ENCODE measurements at regions not wholly inside any gene's neighbourhood (a gene's known extent, or its start where the extent isn't known, plus 50 kb on each side); places are given as distances from the start of the nearest gene placed in this dataset.

DNA sequence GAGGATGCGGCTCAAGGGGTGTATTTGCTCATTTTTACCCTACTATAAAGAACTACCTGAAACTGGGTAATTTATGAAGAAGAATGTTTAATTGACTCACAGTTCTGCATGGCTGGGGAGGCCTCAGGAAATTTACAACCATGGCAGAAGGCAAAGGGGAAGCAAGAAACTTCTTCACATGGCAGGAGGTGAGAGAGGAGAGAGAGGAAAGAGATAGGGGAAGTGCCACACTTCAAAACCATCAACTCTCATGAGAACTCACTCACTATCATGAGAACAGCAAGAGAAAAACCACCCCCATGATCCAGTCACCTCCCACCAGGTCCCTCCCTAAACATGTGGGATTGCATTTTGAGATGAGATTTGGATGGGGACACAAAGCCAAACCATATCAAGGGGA lies 192.7 kb downstream of the DIPK2A start:
- no peak overlapping the region for H3K4me2 ChIP-seq (ENCODE audit: insufficient read depth, insufficient read length, low read length)
- H4K5ac ChIP-seq (ENCODE audit: insufficient read length, low read depth, low read length): no peak overlapping the region
- H3K4ac ChIP-seq (ENCODE audit: low read depth, low read length): no peak overlapping the region
- Mint-ChIP-seq H3K9me3 (peaks cover 3 to 9% of the 10 kb centered on the region in 2 experiments; a peak in 4 of 5 replicates), H3K36me3 (ENCODE audit: insufficient read depth in 1 of 3, low read depth in 3 of 3) (peaks cover 0 to 9% (median 0%) of the 10 kb centered on the region in 3 experiments; a peak in 3 of 7 replicates), H3K4me3 (no peak overlapping the region), H3K27ac (no peak overlapping the region), H3K4me1 (no peaks in the 10 kb centered on the region), H3K27me3 (ENCODE audit: low read depth) (no peaks in the 10 kb centered on the region; the same call in 1 of the 2 replicates)
- no peak overlapping the region for H3K27ac ChIP-seq (ENCODE audit: insufficient read length, low read depth, low read length)
- H3K79me2 ChIP-seq (ENCODE audit: insufficient read depth, low read length): no peaks in the 10 kb centered on the region
- no peaks in the 10 kb centered on the region for H3K9me3 ChIP-seq (ENCODE audit: control insufficient read depth, low read depth, low read length)
- no peak overlapping the region for H4K91ac ChIP-seq (ENCODE audit: insufficient read length, low read depth, low read length)
- no peak overlapping the region for H4K8ac ChIP-seq (replicated peaks; ENCODE audit: insufficient read length, low read depth, low read length)
- no peaks in the 10 kb centered on the region for H4K20me1 ChIP-seq (ENCODE audit: control insufficient read depth, insufficient read depth, insufficient read length)
- TF ChIP-seq, protein P1, sequence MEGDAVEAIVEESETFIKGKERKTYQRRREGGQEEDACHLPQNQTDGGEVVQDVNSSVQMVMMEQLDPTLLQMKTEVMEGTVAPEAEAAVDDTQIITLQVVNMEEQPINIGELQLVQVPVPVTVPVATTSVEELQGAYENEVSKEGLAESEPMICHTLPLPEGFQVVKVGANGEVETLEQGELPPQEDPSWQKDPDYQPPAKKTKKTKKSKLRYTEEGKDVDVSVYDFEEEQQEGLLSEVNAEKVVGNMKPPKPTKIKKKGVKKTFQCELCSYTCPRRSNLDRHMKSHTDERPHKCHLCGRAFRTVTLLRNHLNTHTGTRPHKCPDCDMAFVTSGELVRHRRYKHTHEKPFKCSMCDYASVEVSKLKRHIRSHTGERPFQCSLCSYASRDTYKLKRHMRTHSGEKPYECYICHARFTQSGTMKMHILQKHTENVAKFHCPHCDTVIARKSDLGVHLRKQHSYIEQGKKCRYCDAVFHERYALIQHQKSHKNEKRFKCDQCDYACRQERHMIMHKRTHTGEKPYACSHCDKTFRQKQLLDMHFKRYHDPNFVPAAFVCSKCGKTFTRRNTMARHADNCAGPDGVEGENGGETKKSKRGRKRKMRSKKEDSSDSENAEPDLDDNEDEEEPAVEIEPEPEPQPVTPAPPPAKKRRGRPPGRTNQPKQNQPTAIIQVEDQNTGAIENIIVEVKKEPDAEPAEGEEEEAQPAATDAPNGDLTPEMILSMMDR (conservative IDR thresholded peaks at IDR 0.05): no peak
- no peak overlapping the region for H2AFZ ChIP-seq (ENCODE audit: low read length)
- H2BK20ac ChIP-seq (ENCODE audit: low read depth, low read length, poor library complexity, severe bottlenecking): no peak overlapping the region
- no CpG with 5 or more reads among the region's 1 CpG for WGBS (ENCODE audit: extremely low coverage, insufficient read length, low lambda C conversion rate)
- H3T11ph ChIP-seq (ENCODE audit: low read length): no peak overlapping the region
- H2BK5ac ChIP-seq (ENCODE audit: insufficient read length, low read length): no peak overlapping the region
- H2BK12ac ChIP-seq (ENCODE audit: insufficient read length, low read depth, low read length): no peak overlapping the region
- no peak overlapping the region for H3K9ac ChIP-seq (ENCODE audit: extremely low read depth, insufficient read length, low read length)
- no peak overlapping the region for H3K14ac ChIP-seq (ENCODE audit: insufficient read depth, low read length)
- no peak overlapping the region for H3K18ac ChIP-seq (ENCODE audit: insufficient read length, low read depth, low read length)
- H3K79me1 ChIP-seq (ENCODE audit: insufficient read depth, low read depth, low read length, poor library complexity, severe bottlenecking): no peaks in the 10 kb centered on the region
- no peak overlapping the region for H3K56ac ChIP-seq (ENCODE audit: insufficient read length, low read depth, low read length)
- no peaks in the 10 kb centered on the region for H3K27me3 ChIP-seq (ENCODE audit: insufficient read depth, low read length)
- no peak overlapping the region for H2BK15ac ChIP-seq (ENCODE audit: low read depth, low read length)
- no peaks in the 10 kb centered on the region for H3K23me2 ChIP-seq (ENCODE audit: insufficient read length, low read depth, low read length, poor library complexity, severe bottlenecking)
- H3K4me1 ChIP-seq (ENCODE audit: insufficient read depth, low read length): no peaks in the 10 kb centered on the region
- DNase-seq: no peak
- no peak overlapping the region for H2AK5ac ChIP-seq (ENCODE audit: insufficient read length, low read length)
- H2BK120ac ChIP-seq (ENCODE audit: low read depth, low read length, poor library complexity, severe bottlenecking): no peak overlapping the region
- H3K23ac ChIP-seq (ENCODE audit: insufficient read length, low read depth, low read length): no peak overlapping the region

All from H9 (cell line).